ENCODE measurements at regions not wholly inside any gene's neighbourhood (a gene's known extent, or its start where the extent isn't known, plus 50 kb on each side); places are given as distances from the start of the nearest gene placed in this dataset.
"Not testable (repeated sequence)": the region's sequence is repeated elsewhere in the genome, so short reads cannot be mapped to it uniquely, and the experiment has no call there.

GRCh38 chr1:198809247-198809646, 170.4 kb downstream of the PTPRC start:
- DNase-seq (ENCODE audit: low read depth in 2 of 3, low spot score in 2 of 3), result no peak

- no peak for DNase-seq (ENCODE audit: low read depth in 2 of 3, low spot score in 2 of 3)
Measured at GRCh38 chr1:198811449-198811848, 172.6 kb downstream of the PTPRC start.

GRCh38 chr1:198823626-198824025, 184.8 kb downstream of the PTPRC start:
- DNase-seq (ENCODE audit: low read depth in 2 of 3, low spot score in 2 of 3), result no peak

GRCh38 chr1:198825254-198825653, 186.4 kb downstream of the PTPRC start:
- no peak for DNase-seq (ENCODE audit: low read depth in 2 of 3, low spot score in 2 of 3)

GRCh38 chr1:198829356-198829755, 190.5 kb downstream of the PTPRC start:
- no peak for DNase-seq (ENCODE audit: low read depth in 2 of 3, low spot score in 2 of 3)

GRCh38 chr1:198829944-198830343, 191.1 kb downstream of the PTPRC start:
- no peak for DNase-seq (ENCODE audit: low read depth in 2 of 3, low spot score in 2 of 3)

GRCh38 chr1:198830412-198830811, 191.6 kb downstream of the PTPRC start:
- DNase-seq (ENCODE audit: low read depth in 2 of 3, low spot score in 2 of 3), result no peak

GRCh38 chr1:198833706-198834503, 195.1 kb downstream of the PTPRC start:
- no peak for DNase-seq (ENCODE audit: low read depth in 2 of 3, low spot score in 2 of 3)

GRCh38 chr1:198837278-198838021, 198.6 kb downstream of the PTPRC start:
- no peak for DNase-seq (ENCODE audit: low read depth in 2 of 3, low spot score in 2 of 3)

- DNase-seq (ENCODE audit: low read depth in 2 of 3, low spot score in 2 of 3), result no peak
Measured at GRCh38 chr1:198838022-198838342, 199.1 kb downstream of the PTPRC start.

- no peak for DNase-seq (ENCODE audit: low read depth in 2 of 3, low spot score in 2 of 3)
Measured at GRCh38 chr1:198841477-198841876, 202.6 kb downstream of the PTPRC start.

- no peak for DNase-seq (ENCODE audit: low read depth in 2 of 3, low spot score in 2 of 3)
Measured at GRCh38 chr1:198842686-198843085, 203.8 kb downstream of the PTPRC start.

- DNase-seq (ENCODE audit: low read depth in 2 of 3, low spot score in 2 of 3), result no peak
Measured at GRCh38 chr1:198845271-198845670, 206.4 kb downstream of the PTPRC start.

GRCh38 chr1:198845851-198846250, 207.0 kb downstream of the PTPRC start:
- DNase-seq (ENCODE audit: low read depth in 2 of 3, low spot score in 2 of 3), result no peak

- no peak for DNase-seq (ENCODE audit: low read depth in 2 of 3, low spot score in 2 of 3)
Measured at GRCh38 chr1:198846556-198846955, 207.7 kb downstream of the PTPRC start.

- no peak for DNase-seq (ENCODE audit: low read depth in 2 of 3, low spot score in 2 of 3)
Measured at GRCh38 chr1:198848206-198848605, 209.4 kb downstream of the PTPRC start.

GRCh38 chr1:198848649-198849048, 209.8 kb downstream of the PTPRC start:
- DNase-seq (ENCODE audit: low read depth in 2 of 3, low spot score in 2 of 3), result no peak

GRCh38 chr1:198849093-198849492, 210.3 kb downstream of the PTPRC start:
- DNase-seq (ENCODE audit: low read depth in 2 of 3, low spot score in 2 of 3), result no peak

GRCh38 chr1:198850196-198850595, 211.4 kb downstream of the PTPRC start:
- DNase-seq (ENCODE audit: low read depth in 2 of 3, low spot score in 2 of 3), result no peak

- not testable (repeated sequence) for DNase-seq (ENCODE audit: low read depth in 2 of 3, low spot score in 2 of 3)
Measured at GRCh38 chr1:198850966-198851365, 212.1 kb downstream of the PTPRC start.

GRCh38 chr1:198856601-198857000, 217.8 kb downstream of the PTPRC start:
- no peak for DNase-seq (ENCODE audit: low read depth in 2 of 3, low spot score in 2 of 3)

GRCh38 chr1:198858033-198858432, 219.2 kb downstream of the PTPRC start:
- no peak for DNase-seq (ENCODE audit: low read depth in 2 of 3, low spot score in 2 of 3)

- DNase-seq (ENCODE audit: low read depth in 2 of 3, low spot score in 2 of 3), result no peak
Measured at GRCh38 chr1:198860371-198860770, 221.5 kb downstream of the PTPRC start.

All from activated CD8-positive, alpha-beta memory T cell treated with anti-CD3 and anti-CD28 coated beads for 48 hours (primary cell).